Esophagus muscularis mucosa (tissue), 4 donors: ENCODE measurements at regions not wholly inside any gene's neighbourhood (a gene's known extent, or its start where the extent isn't known, plus 50 kb on each side); places are given as distances from the start of the nearest gene placed in this dataset.

Experiments used
- DNase-seq: peaks from one replicate; pipeline ENCODE4 v3.0.0-alpha.2; 2017; ENCODE audit errors: extremely low spot score
- H3K27ac ChIP-seq, 4 donors: fragments of 200-600 bp; sonication (generic); replicated peaks in 1 of 4; 1 replicate in 3 of 4; 2 replicates in 1 of 4; pipeline ENCODE4 v1.5.1; 2016 to 2019; ENCODE audit warnings: mild to moderate bottlenecking in 1 of 4
- H3K27me3 ChIP-seq, 4 donors: fragments of 200-600 bp; sonication (generic); one replicate each; pipeline versions ENCODE4 v1.5.1 to v1.6.0; 2016 to 2019
- H3K36me3 ChIP-seq, 4 donors: fragments of 200-600 bp; sonication (generic); one replicate each; pipeline ENCODE4 v1.5.1; 2016 to 2019
- H3K4me1 ChIP-seq, 4 donors: fragments of 200-600 bp; sonication (generic); one replicate each; pipeline ENCODE4 v1.5.1; 2016 to 2019
- H3K4me3 ChIP-seq, 4 donors: fragments of 200-600 bp; sonication (generic); 1 replicate in 2 of 4; 2 replicates in 2 of 4; pipeline ENCODE4 v1.5.1; 2016 to 2019; ENCODE audit warnings: mild to moderate bottlenecking in 4 of 4, moderate library complexity in 1 of 4
- H3K9me3 ChIP-seq, 4 donors: fragments of 200-600 bp; sonication (generic); 1 replicate in 3 of 4; 2 replicates in 1 of 4; pipeline ENCODE4 v1.5.1; 2016 to 2019
- EP300 ChIP-seq: sonication (generic); formaldehyde crosslinking; IDR thresholded peaks from one replicate; pipeline ENCODE4 v1.6.1; 2017; ENCODE audit warnings: antibody characterized with exemption
- POLR2A ChIP-seq: fragments of 450-650 bp; IDR thresholded peaks from one replicate; pipeline ENCODE4 v1.6.1; 2017; ENCODE audit warnings: antibody characterized with exemption, moderate library complexity, mild to moderate bottlenecking, low read depth
- POLR2AphosphoS5 ChIP-seq, 2 donors: sonication (generic); formaldehyde crosslinking; IDR thresholded peaks; one replicate each; pipeline ENCODE4 v1.6.1; 2017; ENCODE audit warnings: antibody characterized with exemption in 2 of 2
- WGBS: methylation state at CpG from one replicate; pipeline ENCODE4 v1.1.5; 2018; 5-methylcytosine and 5-hydroxymethylcytosine counted together
- intact Hi-C: fragments of 100-400 bp; cut with DNase I; formaldehyde crosslinking; loops from one replicate; pipeline ENCODE4 v1.15.1; 2023
- TF ChIP-seq, protein P1 (sequence below), 3 experiments: fragments of 200-600 bp in 2 of 3; fragments of 450-650 bp in 1 of 3; sonication (generic) in 2 of 3; IDR thresholded peaks; one replicate each; pipeline ENCODE4 v1.5.1; 2017 to 2019; ENCODE audit warnings: antibody characterized with exemption in 3 of 3, mild to moderate bottlenecking in 2 of 3, moderate library complexity in 1 of 3

DNA sequence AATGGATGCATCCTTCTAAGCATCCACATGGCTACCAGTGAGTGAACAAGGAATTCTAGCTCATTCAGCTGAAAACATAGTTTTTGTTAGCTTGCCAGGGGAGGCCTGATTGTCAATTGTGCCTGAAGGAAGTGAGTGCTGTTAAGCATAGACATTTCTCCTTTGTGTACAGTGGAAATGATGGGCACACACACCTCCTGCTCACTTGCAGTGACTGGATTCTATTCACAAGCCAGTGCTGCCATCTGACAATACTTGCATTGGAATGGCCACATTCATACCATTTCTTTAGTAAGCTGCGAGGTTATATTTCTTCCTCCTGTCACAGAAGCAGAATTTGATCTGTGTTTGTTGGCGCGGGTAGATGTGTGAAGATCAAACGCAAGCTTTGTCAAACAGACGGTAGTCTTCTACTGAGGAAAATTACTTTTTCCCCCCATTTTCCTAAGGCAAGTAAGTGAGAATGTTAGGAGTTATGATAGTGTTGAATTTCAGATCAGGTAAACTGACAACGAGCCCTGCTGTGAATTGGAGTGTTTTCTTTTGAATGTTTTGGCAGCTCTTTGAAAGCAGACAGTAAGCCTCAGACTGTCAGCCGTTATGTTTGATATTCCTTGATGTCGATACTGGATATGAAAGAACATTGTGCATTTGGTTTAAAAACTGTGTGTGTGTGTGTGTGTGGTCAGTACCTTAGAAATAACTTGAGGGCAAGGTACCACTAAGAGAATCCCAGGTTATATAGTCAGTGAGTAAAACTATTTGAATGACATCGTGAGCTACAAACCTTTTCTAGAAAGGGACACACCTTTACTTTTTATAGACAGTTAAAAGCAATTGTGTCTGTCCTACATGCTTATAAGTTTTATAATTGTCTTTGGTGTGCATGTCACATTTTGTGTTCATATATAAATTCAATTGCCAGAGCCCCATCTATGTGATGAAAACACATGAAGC lies 84.2 kb upstream of the BMP2 start:
- TF ChIP-seq, protein P1, sequence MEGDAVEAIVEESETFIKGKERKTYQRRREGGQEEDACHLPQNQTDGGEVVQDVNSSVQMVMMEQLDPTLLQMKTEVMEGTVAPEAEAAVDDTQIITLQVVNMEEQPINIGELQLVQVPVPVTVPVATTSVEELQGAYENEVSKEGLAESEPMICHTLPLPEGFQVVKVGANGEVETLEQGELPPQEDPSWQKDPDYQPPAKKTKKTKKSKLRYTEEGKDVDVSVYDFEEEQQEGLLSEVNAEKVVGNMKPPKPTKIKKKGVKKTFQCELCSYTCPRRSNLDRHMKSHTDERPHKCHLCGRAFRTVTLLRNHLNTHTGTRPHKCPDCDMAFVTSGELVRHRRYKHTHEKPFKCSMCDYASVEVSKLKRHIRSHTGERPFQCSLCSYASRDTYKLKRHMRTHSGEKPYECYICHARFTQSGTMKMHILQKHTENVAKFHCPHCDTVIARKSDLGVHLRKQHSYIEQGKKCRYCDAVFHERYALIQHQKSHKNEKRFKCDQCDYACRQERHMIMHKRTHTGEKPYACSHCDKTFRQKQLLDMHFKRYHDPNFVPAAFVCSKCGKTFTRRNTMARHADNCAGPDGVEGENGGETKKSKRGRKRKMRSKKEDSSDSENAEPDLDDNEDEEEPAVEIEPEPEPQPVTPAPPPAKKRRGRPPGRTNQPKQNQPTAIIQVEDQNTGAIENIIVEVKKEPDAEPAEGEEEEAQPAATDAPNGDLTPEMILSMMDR (IDR thresholded peaks at IDR 0.05) = no peak
- TF ChIP-seq EP300 (no peak), POLR2AphosphoS5 (IDR thresholded peaks at IDR 0.05) (no peak), POLR2A (no peak)
- WGBS = 66% methylated on average over 9 of the region's 9 CpGs
- peak; percentile 17 for DNase-seq
- Histone ChIP-seq H3K9me3 (no peaks in the 10 kb centered on the region), H3K27me3 (no peaks in the 10 kb centered on the region), H3K4me3 (no peak overlapping the region), H3K4me1 (no peaks in the 10 kb centered on the region), H3K27ac (no peak overlapping the region), H3K36me3 (no peaks in the 10 kb centered on the region)
- intact Hi-C loops = no loop called here

DNA sequence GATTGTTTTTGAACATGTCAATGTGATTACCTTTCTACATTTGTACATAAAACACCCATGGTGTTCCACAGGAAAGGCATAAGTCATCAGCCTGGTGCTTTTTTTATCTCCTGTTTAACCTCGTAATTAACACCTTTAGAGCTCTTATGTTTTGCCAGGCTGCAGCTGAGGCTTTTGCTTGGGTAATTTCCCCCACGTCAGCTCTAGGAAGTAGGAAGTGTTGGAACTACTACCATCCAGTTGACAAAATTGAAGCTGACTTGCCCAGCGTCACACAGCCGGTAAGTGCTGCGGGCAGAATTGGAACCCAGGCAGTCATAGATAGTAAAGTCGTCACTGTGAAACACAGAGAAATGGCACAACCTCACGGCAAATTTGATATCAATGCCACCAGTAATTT lies 86.6 kb upstream of the BMP2 start:
- Histone ChIP-seq H3K9me3 (no peaks in the 10 kb centered on the region), H3K27me3 (no peaks in the 10 kb centered on the region), H3K27ac (no peak overlapping the region), H3K36me3 (no peaks in the 10 kb centered on the region), H3K4me1 (no peaks in the 10 kb centered on the region), H3K4me3 (no peak overlapping the region)
- 88% methylated on average over 7 of the region's 7 CpGs for WGBS
- DNase-seq = peak; percentile 53
- TF ChIP-seq, protein P1 (IDR thresholded peaks at IDR 0.05) = no peak
- TF ChIP-seq EP300 = no peak
- no peak for TF ChIP-seq POLR2A
- intact Hi-C loops = no loop called here

DNA sequence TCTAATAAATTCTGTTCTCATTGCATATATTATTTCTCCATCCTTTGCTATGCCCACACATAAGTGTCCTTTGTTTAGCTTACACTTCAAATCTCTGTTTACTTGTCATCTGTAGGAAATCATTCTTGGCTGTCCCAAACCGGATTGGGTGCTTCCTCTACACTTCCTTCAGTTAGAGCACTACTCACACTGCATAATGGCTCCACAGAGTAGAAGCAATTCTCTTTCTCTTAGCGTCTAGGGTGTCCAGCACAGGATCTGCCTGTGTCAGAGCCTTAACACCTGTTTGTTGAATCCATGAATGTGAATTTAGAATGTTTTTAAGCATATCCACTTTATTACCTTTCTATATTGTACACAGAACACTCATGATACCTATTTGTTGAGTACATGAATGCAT lies 87.0 kb upstream of the BMP2 start:
- Histone ChIP-seq H3K36me3 (no peaks in the 10 kb centered on the region), H3K9me3 (no peaks in the 10 kb centered on the region), H3K27me3 (no peaks in the 10 kb centered on the region), H3K4me3 (no peak overlapping the region), H3K4me1 (no peaks in the 10 kb centered on the region), H3K27ac (no peak overlapping the region)
- TF ChIP-seq, protein P1 (IDR thresholded peaks at IDR 0.05) = no peak
- TF ChIP-seq EP300 (no peak), POLR2AphosphoS5 (IDR thresholded peaks at IDR 0.05) (no peak), POLR2A (no peak)
- DNase-seq = peak; percentile 4
- intact Hi-C loops = no loop called here
- WGBS = 43% methylated on average over 2 of the region's 2 CpGs

DNA sequence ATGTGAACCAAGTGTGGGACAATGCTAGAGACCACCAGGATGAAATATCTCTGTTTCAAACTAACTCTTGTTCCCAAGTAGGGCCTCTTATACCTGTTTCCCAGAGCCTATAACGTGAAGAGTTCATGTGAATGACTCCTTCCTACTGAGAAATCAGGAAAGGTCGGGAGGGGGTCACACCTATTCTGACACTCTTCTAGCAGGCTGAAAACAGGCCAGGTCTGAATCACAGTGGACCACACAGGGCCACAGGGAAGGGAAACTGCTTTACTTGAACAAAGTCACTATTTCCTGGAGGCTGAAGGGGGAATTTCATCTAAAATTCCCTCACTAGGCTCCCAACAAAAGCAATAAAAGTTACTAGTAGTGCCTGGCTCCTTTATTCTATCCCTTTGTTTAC lies 88.4 kb upstream of the BMP2 start:
- TF ChIP-seq POLR2AphosphoS5 (IDR thresholded peaks at IDR 0.05) (no peak), POLR2A (no peak), EP300 (no peak)
- TF ChIP-seq, protein P1 (IDR thresholded peaks at IDR 0.05) = no peak
- intact Hi-C loops = no loop called here
- 65% methylated on average over 2 of the region's 2 CpGs for WGBS
- no peak overlapping the region for H3K4me3 ChIP-seq
- no peak overlapping the region for H3K27ac ChIP-seq
- no peaks in the 10 kb centered on the region for H3K4me1 ChIP-seq
- H3K27me3 ChIP-seq = no peaks in the 10 kb centered on the region
- H3K9me3 ChIP-seq = no peaks in the 10 kb centered on the region
- H3K36me3 ChIP-seq = no peaks in the 10 kb centered on the region
- no peak for DNase-seq
